PC-9 (cell line): ENCODE measurements at regions not wholly inside any gene's neighbourhood (a gene's known extent, or its start where the extent isn't known, plus 50 kb on each side); places are given as distances from the start of the nearest gene placed in this dataset.

Source experiments
- CTCF ChIP-seq: fragments of 200-600 bp; sonication (generic); conservative IDR thresholded peaks from 2 replicates; pipeline ENCODE4 v1.6.1; 2017; ENCODE audit warnings: mixed run types, antibody characterized with exemption, mild to moderate bottlenecking, moderate library complexity
- EZH2 ChIP-seq: fragments of 200-600 bp; sonication (generic); IDR thresholded peaks from 2 replicates; pipeline ENCODE4 v1.8.0; 2017; ENCODE audit warnings: antibody characterized with exemption, low read depth

GRCh38 chr12:75846102-75846501 is 185.5 kb downstream of the PHLDA1 start:
- TF ChIP-seq CTCF = no peak
- TF ChIP-seq EZH2 = no peak
